IMR-90 (cell line): ENCODE measurements at regions not wholly inside any gene's neighbourhood (a gene's known extent, or its start where the extent isn't known, plus 50 kb on each side); places are given as distances from the start of the nearest gene placed in this dataset.

Source experiments
- BHLHE40 ChIP-seq: fragments of 150-350 bp; IDR thresholded peaks from 2 replicates; pipeline ENCODE4 v1.6.1; 2016; ENCODE audit warnings: mild to moderate bottlenecking, low read depth, low read length
- CEBPB ChIP-seq: IDR thresholded peaks from 2 replicates; pipeline ENCODE4 v1.6.1; 2012; ENCODE audit warnings: low read depth, low read length, improper control_type of control experiment
- CHD1 ChIP-seq: IDR thresholded peaks from 2 replicates; pipeline ENCODE4 v1.6.1; 2012; ENCODE audit warnings: low read depth, low read length, improper control_type of control experiment
- FOS ChIP-seq: fragments of 150-350 bp; IDR thresholded peaks from 2 replicates; pipeline ENCODE4 v1.6.1; 2016; ENCODE audit warnings: low read depth, low read length
- MAFK ChIP-seq: IDR thresholded peaks from 2 replicates; pipeline ENCODE4 v1.6.1; 2012; ENCODE audit warnings: low read depth, low read length, improper control_type of control experiment
- MAZ ChIP-seq: IDR thresholded peaks from 2 replicates; pipeline ENCODE4 v1.6.1; 2012; ENCODE audit warnings: low read depth, mild to moderate bottlenecking, low read length, improper control_type of control experiment, moderate library complexity, borderline replicate concordance
- MXI1 ChIP-seq: IDR thresholded peaks from 2 replicates; pipeline ENCODE4 v1.6.1; 2012; ENCODE audit warnings: low read depth, mild to moderate bottlenecking, low read length, moderate library complexity, borderline replicate concordance
- POLR2A ChIP-seq: IDR thresholded peaks from 2 replicates; pipeline ENCODE4 v1.6.1; 2012; ENCODE audit warnings: mild to moderate bottlenecking, low read depth, low read length
- RAD21 ChIP-seq: IDR thresholded peaks from 2 replicates; pipeline ENCODE4 v1.6.1; 2012; ENCODE audit warnings: low read length, improper control_type of control experiment
- RCOR1 ChIP-seq: IDR thresholded peaks from 2 replicates; pipeline ENCODE4 v1.6.1; 2012; ENCODE audit warnings: mild to moderate bottlenecking, low read length, improper control_type of control experiment; ENCODE audit not compliant: insufficient replicate concordance
- RFX5 ChIP-seq: IDR thresholded peaks from 2 replicates; pipeline ENCODE4 v1.8.0; 2012; ENCODE audit warnings: low read depth, mild to moderate bottlenecking, low read length, moderate library complexity
- SMC3 ChIP-seq: fragments of 150-350 bp; IDR thresholded peaks from 2 replicates; pipeline ENCODE4 v1.6.1; 2016; ENCODE audit warnings: low read depth, mild to moderate bottlenecking, antibody characterized with exemption, low read length, moderate library complexity
- TF ChIP-seq, protein P1 (sequence below): conservative IDR thresholded peaks from 2 replicates; pipeline ENCODE4 v1.5.1; 2012; ENCODE audit warnings: mild to moderate bottlenecking, low read depth, low read length, improper control_type of control experiment

GRCh38 chr10:57142925-57143576 is 782.0 kb upstream of the ZWINT start:
- TF ChIP-seq, protein P1, sequence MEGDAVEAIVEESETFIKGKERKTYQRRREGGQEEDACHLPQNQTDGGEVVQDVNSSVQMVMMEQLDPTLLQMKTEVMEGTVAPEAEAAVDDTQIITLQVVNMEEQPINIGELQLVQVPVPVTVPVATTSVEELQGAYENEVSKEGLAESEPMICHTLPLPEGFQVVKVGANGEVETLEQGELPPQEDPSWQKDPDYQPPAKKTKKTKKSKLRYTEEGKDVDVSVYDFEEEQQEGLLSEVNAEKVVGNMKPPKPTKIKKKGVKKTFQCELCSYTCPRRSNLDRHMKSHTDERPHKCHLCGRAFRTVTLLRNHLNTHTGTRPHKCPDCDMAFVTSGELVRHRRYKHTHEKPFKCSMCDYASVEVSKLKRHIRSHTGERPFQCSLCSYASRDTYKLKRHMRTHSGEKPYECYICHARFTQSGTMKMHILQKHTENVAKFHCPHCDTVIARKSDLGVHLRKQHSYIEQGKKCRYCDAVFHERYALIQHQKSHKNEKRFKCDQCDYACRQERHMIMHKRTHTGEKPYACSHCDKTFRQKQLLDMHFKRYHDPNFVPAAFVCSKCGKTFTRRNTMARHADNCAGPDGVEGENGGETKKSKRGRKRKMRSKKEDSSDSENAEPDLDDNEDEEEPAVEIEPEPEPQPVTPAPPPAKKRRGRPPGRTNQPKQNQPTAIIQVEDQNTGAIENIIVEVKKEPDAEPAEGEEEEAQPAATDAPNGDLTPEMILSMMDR: no peak
- TF ChIP-seq POLR2A (no peak), CHD1 (no peak), MAZ (no peak), RAD21 (no peak), BHLHE40 (no peak), RCOR1 (no peak), FOS (no peak), SMC3 (no peak), CEBPB (no peak), RFX5 (no peak), MXI1 (no peak), MAFK (no peak)
